HCT116 (cell line): ENCODE measurements at regions not wholly inside any gene's neighbourhood (a gene's known extent, or its start where the extent isn't known, plus 50 kb on each side); places are given as distances from the start of the nearest gene placed in this dataset.
A peak's percentile ranks its signal among the peaks of the same experiment; 100 is the strongest.

Experiments
- ATAC-seq: fragments of 200-7000 bp; cut with Tn5 transposase; 2 replicates; pipeline ENCODE4 v1.9.1; 2020; ENCODE audit warnings: mild to moderate bottlenecking, moderate library complexity
- BruUV-seq: library from RNA; stranded (reverse); fragments of 400-500 nt; replicated peaks from 2 replicates; lab custom pipeline; 2021; lab: Mats Ljungman, UMichigan
- CTCF ChIA-PET: fragments of 300-600 bp; sonication (Branson Sonifier 250); formaldehyde crosslinking; loops from one replicate; lab custom pipeline; 2021; ENCODE audit warnings: antibody characterized with exemption; lab: Charles Lee
- POLR2A ChIA-PET: fragments of 300-600, 350-600 bp; sonication (Branson Sonifier 250); formaldehyde crosslinking; loops from one replicate; lab custom pipeline; 2021; ENCODE audit warnings: antibody characterized with exemption; lab: Charles Lee
- RAD21 ChIA-PET, 2 experiments: fragments of 300-600 bp; sonication (Branson Sonifier 250); formaldehyde crosslinking; loops; one replicate each; lab custom pipeline; 2023; ENCODE audit warnings: low total read pairs in 2 of 2; ENCODE audit not compliant: uncharacterized antibody in 2 of 2, unreplicated experiment in 2 of 2, low non-redundant PET in 1 of 2; lab: Charles Lee
- DNase-seq: peaks from one replicate; pipeline ENCODE4 v3.0.0-alpha.2; 2010; ENCODE audit warnings: low read depth, low spot score
- H2AFZ ChIP-seq: fragments of 200-600 bp; shearing (Covaris generic), sonication (generic); 2 replicates; pipeline ENCODE4 v1.6.1; 2017; ENCODE audit warnings: low read depth, mixed run types, mixed read lengths, antibody characterized with exemption, low read length; ENCODE audit not compliant: poor library complexity, severe bottlenecking
- H3K27ac ChIP-seq: 2 replicates; pipeline ENCODE4 v1.5.1; 2012; ENCODE audit warnings: low read depth, low read length
- H3K27me3 ChIP-seq: fragments of 200-600 bp; sonication (generic); 2 replicates; pipeline ENCODE4 v1.6.1; 2016; ENCODE audit warnings: mixed run types, low read length, mixed read lengths; ENCODE audit not compliant: insufficient read depth
- H3K36me3 ChIP-seq, 2 experiments: fragments of 200-500 bp in 1 of 2; fragments of 200-600 bp in 1 of 2; sonication (Bioruptor generic) in 1 of 2; sonication (generic) in 1 of 2; 2 replicates each; pipeline versions ENCODE4 v1.5.1 to v1.6.1; 2014 to 2016; ENCODE audit warnings: low read length in 2 of 2, inconsistent platforms in 1 of 2, mixed read lengths in 1 of 2, mixed run types in 1 of 2; ENCODE audit not compliant: insufficient read depth in 2 of 2, control insufficient read depth in 1 of 2
- H3K4me1 ChIP-seq, 2 experiments: fragments of 200-600 bp in 1 of 2; sonication (generic) in 1 of 2; 2 replicates each; pipeline versions ENCODE4 v1.5.1 to v1.6.1; 2012 to 2017; ENCODE audit warnings: low read length in 2 of 2, inconsistent platforms in 1 of 2, mild to moderate bottlenecking in 1 of 2, mixed read lengths in 1 of 2, mixed run types in 1 of 2, moderate library complexity in 1 of 2; ENCODE audit not compliant: insufficient read depth in 2 of 2, control insufficient read depth in 1 of 2
- H3K4me2 ChIP-seq: fragments of 200-600 bp; sonication (generic); 2 replicates; pipeline ENCODE4 v1.6.1; 2017; ENCODE audit warnings: mixed run types, low read length, mixed read lengths
- H3K4me3 ChIP-seq, 2 experiments: fragments of 200-600 bp in 1 of 2; sonication (generic) in 1 of 2; replicated peaks in 1 of 2; 2 replicates each; pipeline ENCODE4 v1.5.1; 2011 to 2016; ENCODE audit warnings: low read length in 2 of 2, control low read depth in 1 of 2, low read depth in 1 of 2, mild to moderate bottlenecking in 1 of 2, mixed read lengths in 1 of 2, mixed run types in 1 of 2
- H3K79me2 ChIP-seq: fragments of 200-600 bp; sonication (generic); 2 replicates; pipeline ENCODE4 v1.6.1; 2017; ENCODE audit warnings: mild to moderate bottlenecking, mixed run types, low read length, moderate library complexity, mixed read lengths; ENCODE audit not compliant: insufficient read depth
- H3K9ac ChIP-seq: fragments of 200-600 bp; sonication (generic); 2 replicates; pipeline ENCODE4 v1.6.1; 2016; ENCODE audit warnings: low read length, mixed read lengths
- H3K9me2 ChIP-seq: fragments of 200-600 bp; sonication (generic), shearing (Covaris generic); 2 replicates; pipeline ENCODE4 v1.6.1; 2017; ENCODE audit warnings: mixed run types, mild to moderate bottlenecking, moderate library complexity; ENCODE audit not compliant: insufficient read depth
- H3K9me3 ChIP-seq, 2 experiments: fragments of 200-500 bp in 1 of 2; fragments of 200-600 bp in 1 of 2; sonication (Bioruptor generic) in 1 of 2; sonication (generic) in 1 of 2; 2 replicates each; pipeline ENCODE4 v1.6.1; 2014 to 2017; ENCODE audit warnings: low read length in 2 of 2, mixed read lengths in 2 of 2, inconsistent platforms in 1 of 2, low read depth in 1 of 2, mild to moderate bottlenecking in 1 of 2, mixed run types in 1 of 2, moderate library complexity in 1 of 2; ENCODE audit not compliant: control insufficient read depth in 1 of 2, insufficient read depth in 1 of 2
- H4K20me1 ChIP-seq: fragments of 200-600 bp; sonication (generic), shearing (Covaris generic); 2 replicates; pipeline ENCODE4 v1.6.1; 2017; ENCODE audit warnings: mixed run types, mild to moderate bottlenecking, moderate library complexity; ENCODE audit not compliant: insufficient read depth
- CEBPB ChIP-seq: IDR thresholded peaks from 2 replicates; pipeline ENCODE4 v1.6.1; 2012; ENCODE audit warnings: low read depth
- ELF1 ChIP-seq: IDR thresholded peaks from 2 replicates; pipeline ENCODE4 v1.6.1; 2012; ENCODE audit warnings: low read depth, borderline replicate concordance
- FOSL1 ChIP-seq: IDR thresholded peaks from 2 replicates; pipeline ENCODE4 v1.6.1; 2012; ENCODE audit warnings: low read depth
- JUND ChIP-seq: IDR thresholded peaks from 2 replicates; pipeline ENCODE4 v1.6.1; 2012
- POLR2A ChIP-seq: IDR thresholded peaks from 2 replicates; pipeline ENCODE4 v1.7.0; 2011; ENCODE audit warnings: borderline replicate concordance; ENCODE audit not compliant: insufficient read depth, insufficient read length; ENCODE audit errors: extremely low read depth
- POLR2AphosphoS5 ChIP-seq: IDR thresholded peaks from 2 replicates; pipeline ENCODE4 v1.6.1; 2011; ENCODE audit warnings: mild to moderate bottlenecking, low read depth, low read length, moderate library complexity
- RAD21 ChIP-seq: IDR thresholded peaks from 2 replicates; pipeline ENCODE4 v1.6.1; 2012; ENCODE audit warnings: low read depth, mild to moderate bottlenecking
- REST ChIP-seq: IDR thresholded peaks from 2 replicates; pipeline ENCODE4 v1.6.1; 2012; ENCODE audit warnings: low read depth
- SIN3A ChIP-seq: IDR thresholded peaks from 2 replicates; pipeline ENCODE4 v1.6.1; 2012; ENCODE audit warnings: low read depth
- ZNF274 ChIP-seq: fragments of 200-500 bp; sonication (Bioruptor generic); IDR thresholded peaks from 2 replicates; pipeline ENCODE4 v1.6.1; 2014; ENCODE audit warnings: mild to moderate bottlenecking, low read depth, low read length, inconsistent platforms
- intact Hi-C: fragments of 100-400 bp; cut with micrococcal nuclease; formaldehyde crosslinking; loops from 2 replicates; pipeline ENCODE4 v1.10.0; 2022
- TF ChIP-seq, protein P1 (sequence below): IDR thresholded peaks from 2 replicates; pipeline ENCODE4 v1.6.1; 2012

- H3K4me2 ChIP-seq = no peak overlapping the region
- H3K9ac ChIP-seq = no peak overlapping the region
- no peaks in the 10 kb centered on the region for H3K4me1 ChIP-seq
- no peak overlapping the region for H2AFZ ChIP-seq
- H3K79me2 ChIP-seq = peaks cover 14% of the 10 kb centered on the region
- H3K9me2 ChIP-seq = no peaks in the 10 kb centered on the region
- TF ChIP-seq REST (no peak), RAD21 (0 out of 2 replicates have a peak, but pooled peaks have one; percentile 11)
- TF ChIP-seq, protein P1, sequence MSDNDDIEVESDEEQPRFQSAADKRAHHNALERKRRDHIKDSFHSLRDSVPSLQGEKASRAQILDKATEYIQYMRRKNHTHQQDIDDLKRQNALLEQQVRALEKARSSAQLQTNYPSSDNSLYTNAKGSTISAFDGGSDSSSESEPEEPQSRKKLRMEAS = no peak
- BruUV-seq = no TSS peak
- ChIA-PET RAD21 (no interaction called here), CTCF (no interaction called here), POLR2A (no interaction called here)
- H3K4me3 ChIP-seq = no peak overlapping the region
- no peaks in the 10 kb centered on the region for H3K27me3 ChIP-seq
- intact Hi-C loops = no loop called here
- H3K9me3 ChIP-seq = no peaks in the 10 kb centered on the region
- H3K27ac ChIP-seq = no peak overlapping the region
- DNase-seq (no peak), ATAC-seq (no peak)
- no peaks in the 10 kb centered on the region for H3K36me3 ChIP-seq
- no peaks in the 10 kb centered on the region for H4K20me1 ChIP-seq
Observed at GRCh38 chr2:156215656-156216055, 116.9 kb downstream of the NR4A2 start.

DNA sequence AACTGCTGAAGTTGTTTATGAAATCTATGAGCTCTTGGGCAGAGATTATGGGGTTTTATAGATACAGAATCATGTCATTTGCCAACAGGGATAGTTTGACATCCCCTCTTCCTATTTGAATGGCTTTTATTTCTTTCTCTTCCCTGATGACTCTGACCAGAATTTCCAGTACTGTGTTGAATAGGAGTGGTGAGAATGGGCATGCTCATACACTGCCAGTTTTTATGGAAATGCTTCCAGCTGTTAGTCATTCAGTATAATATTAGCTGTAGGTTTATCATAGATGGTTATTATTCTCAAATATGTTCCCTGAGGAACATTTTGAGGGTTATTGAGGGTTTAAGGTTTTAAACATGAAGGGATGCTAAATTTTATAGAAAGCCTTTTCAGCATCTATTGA, 121.2 kb downstream of the NR4A2 start:
- no peak overlapping the region for H3K9ac ChIP-seq
- no peaks in the 10 kb centered on the region for H3K27me3 ChIP-seq
- ATAC-seq = no peak
- no peak overlapping the region for H3K27ac ChIP-seq
- H3K4me3 ChIP-seq = no peak overlapping the region
- no TSS peak for BruUV-seq
- RAD21 ChIA-PET = no interaction called here
- no peaks in the 10 kb centered on the region for H3K36me3 ChIP-seq
- no peak overlapping the region for H2AFZ ChIP-seq
- no peak for DNase-seq
- no peaks in the 10 kb centered on the region for H4K20me1 ChIP-seq
- POLR2A ChIA-PET = no interaction called here
- CTCF ChIA-PET = no interaction called here
- H3K4me1 ChIP-seq = no peaks in the 10 kb centered on the region
- no peak overlapping the region for H3K4me2 ChIP-seq
- H3K9me3 ChIP-seq = no peaks in the 10 kb centered on the region
- intact Hi-C loops = no loop called here
- H3K79me2 ChIP-seq = peaks cover 8% of the 10 kb centered on the region; the same call in 1 of the 2 replicates
- TF ChIP-seq SIN3A (no peak), REST (no peak), ELF1 (no peak), JUND (no peak), ZNF274 (no peak), POLR2A (no peak), FOSL1 (no peak), POLR2AphosphoS5 (no peak), CEBPB (no peak)
- H3K9me2 ChIP-seq = no peaks in the 10 kb centered on the region
